Transverse colon (tissue), 4 donors: ENCODE measurements at regions not wholly inside any gene's neighbourhood (a gene's known extent, or its start where the extent isn't known, plus 50 kb on each side); places are given as distances from the start of the nearest gene placed in this dataset.

Experiments used
- CTCF ChIP-seq, 5 experiments: fragments of 200-600 bp in 3 of 5; fragments of 450-650 bp in 2 of 5; sonication (generic) in 3 of 5; IDR thresholded peaks; 1 replicate in 2 of 5; 2 replicates in 3 of 5; pipeline ENCODE4 v1.5.1; 2016 to 2017; ENCODE audit warnings: antibody characterized with exemption in 5 of 5, inconsistent platforms in 3 of 5, mild to moderate bottlenecking in 2 of 5, moderate library complexity in 1 of 5
- POLR2A ChIP-seq: fragments of 450-650 bp; IDR thresholded peaks from one replicate; pipeline ENCODE4 v1.6.1; 2016; ENCODE audit warnings: antibody characterized with exemption, mild to moderate bottlenecking, moderate library complexity
- POLR2AphosphoS5 ChIP-seq, 3 donors: sonication (generic); formaldehyde crosslinking; IDR thresholded peaks; one replicate each; pipeline ENCODE4 v1.6.1; 2016; ENCODE audit warnings: antibody characterized with exemption in 3 of 3

GRCh38 chr15:36004891-36005490, 459.0 kb upstream of the DPH6 start:
- TF ChIP-seq CTCF (IDR thresholded peaks at IDR 0.05): no peak
- no peak for TF ChIP-seq POLR2A
- TF ChIP-seq POLR2AphosphoS5 (IDR thresholded peaks at IDR 0.05): no peak
